Transverse colon (tissue), 4 donors: ENCODE measurements at regions not wholly inside any gene's neighbourhood (a gene's known extent, or its start where the extent isn't known, plus 50 kb on each side); places are given as distances from the start of the nearest gene placed in this dataset.

ENCODE experiments used
- EP300 ChIP-seq: sonication (generic); formaldehyde crosslinking; IDR thresholded peaks from one replicate; pipeline ENCODE4 v1.6.1; 2017; ENCODE audit warnings: antibody characterized with exemption, low read depth
- POLR2A ChIP-seq: fragments of 450-650 bp; IDR thresholded peaks from one replicate; pipeline ENCODE4 v1.6.1; 2016; ENCODE audit warnings: antibody characterized with exemption, mild to moderate bottlenecking, moderate library complexity
- POLR2AphosphoS5 ChIP-seq, 3 donors: sonication (generic); formaldehyde crosslinking; IDR thresholded peaks; one replicate each; pipeline ENCODE4 v1.6.1; 2016; ENCODE audit warnings: antibody characterized with exemption in 3 of 3
- TF ChIP-seq, protein P1 (sequence below), 5 experiments: fragments of 200-600 bp in 3 of 5; fragments of 450-650 bp in 2 of 5; sonication (generic) in 3 of 5; IDR thresholded peaks; 1 replicate in 2 of 5; 2 replicates in 3 of 5; pipeline ENCODE4 v1.5.1; 2016 to 2017; ENCODE audit warnings: antibody characterized with exemption in 5 of 5, inconsistent platforms in 3 of 5, mild to moderate bottlenecking in 2 of 5, moderate library complexity in 1 of 5

DNA sequence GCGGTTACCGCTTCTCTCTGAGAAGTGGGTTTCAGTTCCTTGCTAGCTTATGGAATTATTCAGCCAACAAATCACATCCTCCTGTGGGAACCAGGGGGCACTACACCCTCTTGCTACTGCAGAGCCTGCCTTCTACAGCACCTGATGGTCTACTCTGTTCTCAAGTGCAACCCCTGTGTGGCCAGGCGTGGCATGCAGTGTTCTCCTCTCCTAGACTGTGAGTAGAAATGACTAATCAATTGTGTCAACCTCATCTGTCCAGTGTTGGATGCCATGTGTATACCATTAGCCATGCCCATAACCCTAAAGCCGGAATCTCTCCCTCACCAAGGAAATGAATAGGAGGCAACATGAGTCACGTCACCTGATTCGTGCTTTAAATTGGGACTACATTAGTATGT lies 117.2 kb upstream of the LIFR start:
- no peak for TF ChIP-seq POLR2A
- TF ChIP-seq, protein P1, sequence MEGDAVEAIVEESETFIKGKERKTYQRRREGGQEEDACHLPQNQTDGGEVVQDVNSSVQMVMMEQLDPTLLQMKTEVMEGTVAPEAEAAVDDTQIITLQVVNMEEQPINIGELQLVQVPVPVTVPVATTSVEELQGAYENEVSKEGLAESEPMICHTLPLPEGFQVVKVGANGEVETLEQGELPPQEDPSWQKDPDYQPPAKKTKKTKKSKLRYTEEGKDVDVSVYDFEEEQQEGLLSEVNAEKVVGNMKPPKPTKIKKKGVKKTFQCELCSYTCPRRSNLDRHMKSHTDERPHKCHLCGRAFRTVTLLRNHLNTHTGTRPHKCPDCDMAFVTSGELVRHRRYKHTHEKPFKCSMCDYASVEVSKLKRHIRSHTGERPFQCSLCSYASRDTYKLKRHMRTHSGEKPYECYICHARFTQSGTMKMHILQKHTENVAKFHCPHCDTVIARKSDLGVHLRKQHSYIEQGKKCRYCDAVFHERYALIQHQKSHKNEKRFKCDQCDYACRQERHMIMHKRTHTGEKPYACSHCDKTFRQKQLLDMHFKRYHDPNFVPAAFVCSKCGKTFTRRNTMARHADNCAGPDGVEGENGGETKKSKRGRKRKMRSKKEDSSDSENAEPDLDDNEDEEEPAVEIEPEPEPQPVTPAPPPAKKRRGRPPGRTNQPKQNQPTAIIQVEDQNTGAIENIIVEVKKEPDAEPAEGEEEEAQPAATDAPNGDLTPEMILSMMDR (IDR thresholded peaks at IDR 0.05): no peak
- no peak for TF ChIP-seq EP300
- no peak for TF ChIP-seq POLR2AphosphoS5 (IDR thresholded peaks at IDR 0.05)
